Activated CD4-positive, alpha-beta T cell treated with anti-CD3 and anti-CD28 coated beads for 4 hours (primary cell): ENCODE measurements at regions not wholly inside any gene's neighbourhood (a gene's known extent, or its start where the extent isn't known, plus 50 kb on each side); places are given as distances from the start of the nearest gene placed in this dataset.
"Not testable (repeated sequence)": the region's sequence is repeated elsewhere in the genome, so short reads cannot be mapped to it uniquely, and the experiment has no call there.

Source experiments
- DNase-seq, 2 donors: peaks; one replicate each; pipeline ENCODE4 v3.0.0-alpha.2; 2020

DNA sequence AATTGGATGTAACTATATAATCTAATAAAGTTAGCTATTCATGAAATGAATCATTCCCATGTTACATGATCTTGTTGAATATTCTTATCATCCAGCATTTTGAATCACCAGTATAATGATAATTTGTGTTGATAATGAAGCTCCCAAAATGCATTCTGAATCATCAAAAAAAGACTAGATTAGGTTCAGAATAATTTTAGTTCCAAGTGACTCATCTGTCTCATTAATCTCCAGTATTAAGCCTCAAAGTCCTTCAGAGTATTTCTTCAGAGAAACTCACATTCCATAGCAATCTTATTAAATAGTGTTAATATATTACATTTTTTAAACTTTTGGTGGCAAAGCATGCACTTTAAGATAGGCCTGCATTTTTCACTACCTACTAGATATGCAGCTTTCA is 207.5 kb downstream of the SLITRK5 start:
- DNase-seq = no peak

DNA sequence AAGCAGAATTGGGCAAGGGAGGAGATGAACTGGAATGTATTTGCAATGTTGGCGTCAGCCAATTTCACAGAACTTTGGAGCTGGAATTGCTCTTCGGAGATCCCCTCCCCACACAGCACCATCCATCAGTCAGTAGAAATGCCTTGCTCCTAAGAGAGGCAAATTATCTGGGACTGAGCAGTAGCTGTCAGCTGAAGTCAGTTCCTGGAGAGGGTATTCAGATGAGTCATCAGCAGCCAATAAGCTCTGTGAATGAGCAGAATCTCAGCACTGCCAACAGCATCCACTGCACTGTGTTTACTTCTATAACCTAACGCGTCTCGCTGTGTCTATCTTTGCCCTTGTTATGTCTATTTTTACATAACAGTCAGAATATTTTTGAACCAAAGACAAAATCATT is 213.7 kb downstream of the SLITRK5 start:
- no peak for DNase-seq

DNA sequence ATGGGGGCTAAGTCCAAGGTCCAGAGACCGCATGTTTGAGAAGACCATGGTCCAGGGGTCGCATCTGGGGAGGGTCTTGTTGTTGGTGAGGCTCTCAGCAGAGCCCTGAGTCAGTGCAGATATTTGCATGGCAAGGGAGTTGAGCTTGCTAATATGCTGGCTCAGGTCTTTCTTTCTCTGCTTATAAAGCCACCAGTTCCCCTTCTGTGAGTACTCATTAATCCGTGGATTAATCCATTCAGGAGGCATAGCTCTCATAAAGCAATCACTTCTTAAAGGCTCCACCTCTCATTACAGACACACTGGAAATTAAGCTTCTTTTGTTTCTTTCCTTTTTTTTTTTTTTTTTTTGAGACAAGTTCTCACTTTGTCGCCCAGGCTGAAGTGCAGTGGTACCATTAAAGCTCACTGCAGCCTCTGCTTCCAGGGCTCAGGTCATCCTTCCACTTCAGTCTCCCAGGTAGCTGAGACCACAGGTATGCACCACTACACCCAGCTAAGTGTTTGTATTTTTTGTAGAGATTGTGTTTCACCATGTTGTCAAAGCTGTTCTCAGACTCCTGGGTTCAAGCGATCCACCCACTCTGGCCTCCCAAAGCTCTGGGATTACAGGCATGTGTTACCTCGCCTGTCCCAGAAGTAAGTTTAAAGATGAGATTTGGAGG is 216.4 kb downstream of the SLITRK5 start:
- DNase-seq = no peak

DNA sequence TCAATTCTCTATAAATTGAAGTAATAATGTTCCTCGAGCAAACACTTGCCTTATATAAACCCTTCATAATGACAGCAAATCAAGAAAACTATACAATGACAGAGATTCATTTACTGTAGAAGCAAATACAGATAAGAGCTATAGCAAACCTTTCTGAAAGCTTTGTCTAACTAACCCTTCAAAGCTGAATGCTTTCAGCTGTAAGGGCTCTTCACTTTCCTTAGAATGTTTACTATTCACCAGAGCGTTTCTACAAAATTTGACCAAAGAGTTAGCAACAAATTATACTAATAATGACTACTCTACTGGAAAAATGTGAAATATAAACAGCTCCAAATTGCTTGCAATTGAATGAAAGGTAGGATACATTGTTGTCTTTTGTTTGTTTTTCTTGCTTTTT is 218.1 kb downstream of the SLITRK5 start:
- no peak for DNase-seq

DNA sequence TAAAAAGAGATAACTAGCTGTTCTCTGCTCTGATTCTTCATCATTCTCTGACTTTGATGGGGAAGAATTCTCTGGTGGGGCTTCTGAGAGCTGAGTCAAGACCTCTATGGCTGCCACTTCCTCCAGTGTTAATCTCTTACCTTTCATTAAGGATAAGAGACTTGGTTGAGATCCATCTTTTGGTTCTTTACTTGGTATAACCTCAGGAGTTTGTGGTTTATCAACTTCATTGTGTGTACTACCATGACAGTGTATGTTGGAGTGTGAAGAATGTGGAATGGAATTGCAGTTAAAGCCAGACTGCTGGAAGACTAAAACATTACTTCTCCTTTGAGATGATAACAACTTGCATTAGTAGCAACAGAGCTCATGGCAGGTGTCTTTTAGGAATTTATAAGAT is 222.0 kb downstream of the SLITRK5 start:
- DNase-seq = no peak

DNA sequence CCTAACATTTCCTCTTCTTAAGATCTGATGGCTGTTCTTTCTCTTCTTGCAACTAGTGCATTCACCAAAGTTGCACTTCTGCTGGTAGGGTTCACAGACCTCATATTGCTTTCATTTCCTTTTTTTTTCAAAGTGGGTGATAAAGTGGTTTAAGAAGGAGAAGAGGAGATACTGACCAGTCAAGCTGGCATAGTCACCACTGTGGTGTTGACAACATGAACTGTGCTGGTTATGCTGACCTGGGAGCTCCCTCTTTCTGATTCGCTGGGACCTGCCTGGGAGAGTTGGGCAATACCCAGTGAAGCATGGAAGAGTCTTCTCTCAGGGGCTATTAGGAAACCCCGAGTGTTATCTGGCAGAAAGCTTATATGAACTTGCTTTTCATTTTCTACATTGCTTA is 222.9 kb downstream of the SLITRK5 start:
- DNase-seq = no peak

DNA sequence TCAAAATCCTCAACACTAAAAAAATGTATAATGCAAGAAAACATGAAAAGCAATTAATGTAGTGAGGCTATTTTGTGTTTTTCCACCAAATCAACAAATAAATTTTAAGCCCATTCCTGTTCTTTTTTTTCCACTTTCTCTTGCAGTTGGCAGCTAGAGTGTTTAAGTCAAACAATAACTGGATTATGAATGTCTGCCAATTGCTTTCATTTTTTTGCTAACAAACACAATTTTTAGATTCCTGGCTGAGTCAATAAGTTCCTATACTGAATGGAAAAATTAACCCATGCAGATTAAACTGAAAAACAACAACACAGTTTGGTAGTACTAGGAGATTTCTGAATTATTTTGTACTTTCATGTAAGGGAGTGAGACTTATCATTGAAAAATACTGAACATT is 232.4 kb downstream of the SLITRK5 start:
- no peak for DNase-seq

DNA sequence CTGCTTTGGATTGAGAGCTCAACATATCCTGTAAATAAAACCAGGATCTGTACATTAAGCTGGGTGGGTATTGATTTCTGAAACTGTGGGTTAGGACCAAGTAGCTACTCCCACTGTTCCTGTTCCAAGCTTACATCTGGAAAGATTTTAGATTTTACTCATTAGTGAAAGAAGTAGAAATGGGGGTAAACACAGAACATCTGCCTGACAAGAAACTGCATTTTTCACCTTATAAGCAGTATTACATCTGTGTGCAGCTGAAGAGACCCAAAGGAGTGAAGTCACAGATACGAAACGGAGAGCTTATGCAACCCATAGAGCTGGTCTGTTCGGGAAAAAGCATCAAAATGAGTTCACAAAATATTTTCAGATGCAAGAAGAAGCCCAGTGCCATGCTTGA is 235.2 kb downstream of the SLITRK5 start:
- DNase-seq = no peak

DNA sequence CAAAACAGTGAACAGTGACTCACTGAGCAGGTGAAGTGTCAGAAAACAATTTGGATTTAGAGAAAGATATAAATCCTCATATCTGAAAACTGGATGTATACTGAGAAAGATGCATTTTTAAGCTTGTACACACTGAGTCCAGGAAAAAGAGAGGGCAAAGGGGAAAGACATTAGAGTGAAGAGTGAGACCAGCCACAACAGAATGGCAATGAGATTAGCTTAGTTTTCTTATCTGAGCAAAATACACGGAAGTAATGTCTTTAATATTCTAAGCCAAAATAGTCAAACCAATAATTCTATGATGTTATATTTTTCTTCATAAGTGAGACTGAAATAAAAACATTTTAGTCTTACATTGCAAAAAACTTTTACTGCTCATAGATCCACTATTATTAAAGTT is 236.0 kb downstream of the SLITRK5 start:
- DNase-seq = no peak

DNA sequence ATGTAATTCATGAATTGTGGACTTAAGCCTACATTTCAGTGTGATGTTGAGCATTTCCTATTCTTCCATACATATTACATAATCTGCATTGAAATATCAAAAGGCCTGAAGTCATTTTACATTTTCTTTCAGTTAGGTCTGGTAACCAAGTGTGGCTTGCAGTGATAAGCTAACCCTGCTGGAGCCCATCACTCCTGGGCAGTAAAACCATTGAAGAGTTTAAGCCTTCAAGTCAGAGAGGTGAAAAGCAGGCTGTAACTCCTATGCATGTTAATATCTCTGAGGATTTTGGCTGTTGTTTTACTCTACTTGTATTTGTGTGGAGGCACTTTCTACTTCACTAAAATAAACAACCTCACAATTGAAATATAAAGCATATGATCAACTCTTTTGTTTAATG is 248.8 kb downstream of the SLITRK5 start:
- no peak for DNase-seq

DNA sequence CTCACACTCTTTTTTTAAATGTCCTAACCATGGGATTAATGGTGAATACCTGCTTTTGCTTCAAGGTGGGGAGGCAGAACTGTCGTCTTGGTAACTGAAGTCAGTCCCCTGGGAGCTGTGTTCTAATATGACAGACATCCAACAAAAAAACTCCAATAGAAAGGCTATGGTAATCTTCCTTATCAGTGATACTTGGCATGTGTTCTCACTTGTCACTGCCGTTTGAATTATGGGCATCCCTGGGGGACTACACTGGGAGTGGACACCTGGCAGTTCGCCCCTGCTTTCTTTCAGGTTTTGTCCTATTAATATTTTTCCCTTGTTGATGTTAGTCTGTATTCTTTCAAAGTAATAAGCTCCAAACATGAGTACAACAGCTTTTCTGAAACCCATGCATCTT is 252.6 kb downstream of the SLITRK5 start:
- DNase-seq = no peak

DNA sequence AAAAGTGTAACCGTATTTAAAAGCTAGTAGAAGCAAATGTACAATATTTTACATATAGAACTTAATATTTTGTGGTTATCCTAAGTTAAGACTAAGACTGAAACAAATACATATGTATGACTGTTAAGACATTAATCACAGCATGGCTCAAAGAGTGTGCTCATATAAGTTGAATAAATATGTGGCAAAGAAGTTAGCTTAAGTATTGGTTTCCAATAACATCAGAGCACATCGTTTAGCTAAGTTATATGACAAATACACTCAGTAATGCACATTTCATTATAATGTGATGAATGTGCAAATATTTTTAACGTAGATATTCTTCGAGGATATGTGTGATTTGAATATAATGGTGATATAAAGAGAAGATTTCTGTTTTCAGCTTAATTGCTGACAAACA is 253.8 kb downstream of the SLITRK5 start:
- no peak for DNase-seq

DNA sequence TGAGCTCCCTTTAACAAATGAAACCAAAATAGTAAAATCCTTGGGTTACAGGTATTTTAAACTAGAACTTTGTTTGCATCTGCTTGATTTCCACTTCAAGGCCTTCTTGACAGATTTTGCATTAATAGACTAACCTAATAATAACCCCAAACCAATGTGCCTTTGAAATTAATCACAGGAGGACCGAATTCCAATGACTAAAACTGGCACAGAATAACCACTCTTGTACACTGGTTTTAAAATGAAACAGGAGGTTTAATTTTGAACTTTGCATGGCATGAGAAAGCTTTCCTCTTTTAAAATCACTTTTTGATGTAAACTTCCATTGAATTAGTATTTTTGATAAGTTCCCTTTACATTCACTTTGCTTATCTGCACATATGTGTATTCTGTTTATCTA is 269.6 kb downstream of the SLITRK5 start:
- DNase-seq = no peak

DNA sequence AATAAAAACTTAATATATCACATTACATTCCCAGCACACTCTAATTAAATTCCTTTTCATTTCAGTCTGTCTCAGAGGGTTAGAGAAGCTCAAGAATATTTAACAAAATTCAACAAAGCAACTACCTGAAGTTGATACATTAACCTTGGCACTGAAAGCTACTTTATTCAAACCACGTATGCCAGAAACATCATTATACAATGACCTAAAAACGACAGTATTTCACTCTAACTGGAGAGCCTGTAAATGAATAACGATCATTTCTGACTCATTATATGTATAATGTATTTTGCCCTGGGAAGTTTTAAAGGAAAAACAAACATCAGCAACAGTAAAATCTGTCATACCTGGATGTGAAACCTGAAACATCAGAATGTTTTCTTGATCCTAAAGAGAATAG is 270.1 kb downstream of the SLITRK5 start:
- DNase-seq = no peak

DNA sequence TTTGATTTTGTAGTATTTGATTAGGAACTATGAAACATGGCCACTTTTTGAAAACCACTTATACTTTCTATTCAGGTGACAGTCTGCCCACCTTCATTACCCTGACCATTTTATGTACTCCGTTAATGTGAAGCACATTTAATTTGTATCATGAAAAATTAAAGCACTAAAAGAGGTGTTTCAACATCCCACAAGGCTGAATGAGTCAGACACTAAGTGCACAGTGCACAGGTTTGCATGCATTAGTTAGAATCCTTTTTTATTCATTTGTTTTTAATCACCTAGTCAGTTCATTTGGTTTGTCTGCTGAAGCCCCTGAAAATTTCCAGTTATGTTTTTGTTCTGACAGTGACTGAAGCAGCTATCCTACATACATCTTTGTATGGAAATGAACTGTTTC is 271.0 kb downstream of the SLITRK5 start:
- no peak for DNase-seq

DNA sequence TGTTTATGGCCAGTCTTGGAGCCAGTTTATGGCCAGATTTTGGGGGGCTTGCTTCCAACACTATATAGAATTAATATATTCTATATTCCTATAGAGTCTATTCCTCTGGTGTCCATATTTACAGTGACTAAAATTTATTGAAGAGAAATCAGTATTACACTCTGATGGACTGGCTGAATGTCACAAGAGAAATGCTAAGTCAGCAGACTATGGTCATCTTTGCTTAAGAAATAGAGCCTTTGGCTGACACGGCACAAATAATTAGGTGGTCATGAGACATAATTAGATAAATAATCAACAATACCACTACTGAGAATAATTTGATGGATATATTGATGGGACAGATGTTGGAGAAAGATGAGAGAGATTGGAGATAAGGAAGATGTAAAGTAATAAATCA is 272.9 kb downstream of the SLITRK5 start:
- no peak for DNase-seq

DNA sequence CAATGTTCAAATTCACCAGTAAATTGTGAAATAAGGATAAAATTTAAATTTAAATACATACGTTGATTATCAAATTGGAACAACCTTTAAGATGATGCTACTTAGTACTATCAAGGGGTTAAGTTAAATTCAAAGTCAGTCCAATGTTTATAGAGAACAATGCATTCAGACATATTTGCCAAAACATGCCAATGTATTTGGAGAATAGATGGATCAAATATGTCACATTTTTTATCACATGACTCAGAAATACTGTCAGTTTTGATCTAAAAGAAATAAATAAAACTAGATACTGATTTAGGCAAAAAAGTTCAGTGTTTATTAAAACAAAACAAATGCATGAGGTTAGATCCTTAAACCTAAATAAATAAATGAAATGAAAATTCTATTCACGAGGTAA is 281.2 kb downstream of the SLITRK5 start:
- no peak for DNase-seq

DNA sequence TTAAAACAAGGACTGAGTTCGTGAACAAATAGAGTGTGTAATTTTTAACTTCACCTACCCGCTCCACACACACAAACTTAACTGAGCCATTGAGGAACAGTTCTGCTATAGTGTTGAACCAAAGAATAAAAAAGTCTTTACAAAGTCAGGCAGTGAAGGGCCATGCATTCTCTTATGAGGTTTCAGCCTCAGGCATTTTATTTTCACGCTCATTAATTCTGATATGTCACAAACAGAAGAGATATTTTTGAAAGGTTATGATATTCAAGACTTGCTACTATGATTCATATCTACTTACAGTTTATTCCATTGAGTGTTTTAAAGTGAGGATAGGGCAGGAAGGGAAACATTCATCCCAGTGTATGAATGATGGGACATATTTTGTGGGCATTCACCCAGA is 282.2 kb downstream of the SLITRK5 start:
- no peak for DNase-seq

DNA sequence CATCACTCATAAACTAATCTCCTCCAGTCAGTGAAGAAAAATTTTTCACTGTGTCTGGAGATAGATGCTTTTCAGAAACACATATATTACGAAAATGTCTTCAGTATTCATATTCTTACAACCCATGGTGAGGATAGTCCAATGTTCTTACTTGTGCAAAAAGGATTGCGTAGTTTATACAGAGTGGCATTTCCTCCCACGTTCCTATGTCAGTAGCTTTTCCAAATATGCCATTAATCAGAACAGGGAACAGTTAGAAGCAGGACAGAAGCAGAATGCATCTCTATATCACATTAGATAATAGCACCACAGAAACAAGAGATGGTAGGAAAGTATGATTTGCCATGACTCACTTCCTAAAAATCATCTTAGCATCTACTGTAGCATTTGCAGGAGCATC is 282.9 kb downstream of the SLITRK5 start:
- DNase-seq = no peak

DNA sequence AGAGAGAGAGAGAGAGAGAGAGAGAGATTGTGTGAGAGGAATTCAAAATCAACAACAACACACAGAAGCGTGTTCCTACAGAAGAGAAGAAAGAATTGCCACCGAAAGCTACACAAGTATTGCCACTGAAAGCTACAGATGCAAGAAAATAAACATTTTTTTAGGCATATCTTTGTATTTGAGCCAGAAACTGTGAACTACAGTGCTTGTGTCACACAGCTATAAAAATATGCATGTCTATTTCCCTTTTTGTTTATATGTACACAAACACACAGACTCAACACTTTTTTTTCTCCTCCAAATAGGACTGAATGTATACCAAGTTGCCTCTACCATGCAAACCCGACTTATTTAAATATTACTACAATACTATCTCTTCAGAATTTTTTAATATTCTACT is 290.4 kb downstream of the SLITRK5 start:
- no peak for DNase-seq

DNA sequence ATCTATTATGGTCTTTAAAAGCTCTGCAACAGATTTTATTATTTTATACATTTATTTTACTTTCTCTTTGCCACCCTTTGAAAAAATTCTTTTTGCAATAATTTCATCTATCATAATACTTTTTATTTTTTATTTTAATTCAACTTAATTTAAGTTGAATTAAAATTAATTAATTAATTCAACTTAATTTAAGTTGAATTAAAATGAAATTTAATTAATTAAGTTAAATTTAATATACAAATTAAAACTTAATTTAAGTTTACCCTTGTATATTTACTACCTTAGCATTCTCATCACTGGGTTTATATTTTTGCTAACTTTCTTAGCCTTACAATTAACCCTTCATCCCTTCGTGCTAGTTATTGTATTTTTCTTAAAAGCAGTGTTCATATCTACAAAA is 301.4 kb downstream of the SLITRK5 start:
- no peak for DNase-seq

DNA sequence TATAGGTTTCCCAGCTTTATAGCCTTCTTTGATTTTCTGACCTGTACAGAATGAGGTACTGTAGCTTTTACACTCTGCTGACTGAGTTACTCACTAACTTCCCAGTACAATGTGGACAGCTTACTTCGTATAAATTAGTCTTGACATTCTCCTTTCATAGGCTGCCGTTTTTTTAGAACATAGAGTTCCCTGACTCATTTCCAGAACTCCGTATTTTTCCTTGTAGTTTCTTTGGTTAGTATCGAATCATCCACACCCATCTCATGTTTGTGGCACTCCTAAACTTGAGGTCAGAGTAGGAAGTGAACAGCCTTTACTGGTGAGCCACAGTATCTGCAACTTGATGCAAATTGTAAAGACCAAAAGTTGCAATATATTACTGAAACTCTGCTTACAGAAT is 303.9 kb downstream of the SLITRK5 start:
- no peak for DNase-seq

DNA sequence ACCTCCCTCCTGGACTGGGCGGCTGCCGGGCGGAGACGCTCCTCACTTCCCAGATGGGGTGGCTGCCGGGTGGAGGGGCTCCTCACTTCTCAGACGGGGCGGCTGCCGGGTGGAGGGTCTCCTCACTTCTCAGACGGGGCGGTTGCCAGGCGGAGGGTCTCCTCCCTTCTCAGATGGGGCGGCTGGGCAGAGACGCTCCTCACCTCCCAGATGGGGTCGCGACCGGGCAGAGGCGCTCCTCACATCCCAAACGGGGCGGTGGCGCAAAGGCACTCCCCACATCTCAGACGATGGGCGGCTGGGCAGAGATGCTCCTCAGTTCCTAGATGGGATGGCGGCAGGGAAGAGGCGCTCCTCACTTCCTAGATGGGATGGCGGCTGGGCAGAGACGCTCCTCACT is 305.5 kb downstream of the SLITRK5 start:
- DNase-seq = not testable (repeated sequence)

DNA sequence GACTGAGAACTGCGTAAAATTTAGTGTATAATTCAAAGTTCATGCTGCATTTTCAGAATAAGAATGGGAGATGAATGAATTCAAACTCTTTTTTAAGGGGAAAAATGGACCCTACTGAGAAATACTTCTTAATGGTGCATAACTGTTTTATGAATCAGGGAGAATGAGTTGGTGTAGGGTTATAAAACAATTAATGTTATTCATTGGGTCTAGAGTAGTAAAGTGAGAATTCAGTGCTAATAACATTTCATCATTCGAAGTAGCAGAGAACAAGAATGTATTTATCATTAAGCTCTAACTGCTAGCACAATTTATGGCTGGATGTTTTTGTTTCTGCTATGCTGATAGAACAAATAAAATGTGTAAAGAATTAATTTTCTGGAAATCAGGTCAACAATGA is 310.2 kb downstream of the SLITRK5 start:
- DNase-seq = no peak

DNA sequence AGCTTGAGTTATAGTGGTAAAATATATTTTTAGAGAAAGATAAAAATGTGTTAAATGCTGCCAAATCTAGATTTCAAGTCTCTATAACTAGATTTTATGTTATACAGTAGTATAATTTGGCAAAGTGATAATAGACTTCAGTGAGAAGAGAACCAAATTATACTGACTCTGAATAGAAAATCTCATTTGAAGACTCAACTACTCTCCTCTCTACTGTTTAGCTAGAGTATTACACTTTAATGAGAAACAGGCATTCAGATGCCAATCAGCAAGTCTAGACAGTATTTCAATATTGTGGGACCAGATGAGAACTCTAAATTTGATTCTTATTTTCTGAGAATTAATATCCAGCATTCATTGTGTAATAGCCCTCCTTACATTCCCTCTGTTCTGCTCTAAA is 311.2 kb downstream of the SLITRK5 start:
- no peak for DNase-seq
